Ishikawa (cell line): ENCODE measurements at regions not wholly inside any gene's neighbourhood (a gene's known extent, or its start where the extent isn't known, plus 50 kb on each side); places are given as distances from the start of the nearest gene placed in this dataset.

Source experiments
- CEBPB ChIP-seq: IDR thresholded peaks from 2 replicates; pipeline ENCODE4 v1.6.1; 2012
- CREB1 ChIP-seq: IDR thresholded peaks from 2 replicates; pipeline ENCODE4 v1.6.1; 2012; ENCODE audit warnings: low read depth
- EGR1 ChIP-seq: IDR thresholded peaks from 2 replicates; pipeline ENCODE4 v1.6.1; 2012
- EP300 ChIP-seq: IDR thresholded peaks from 2 replicates; pipeline ENCODE4 v1.6.1; 2012; ENCODE audit warnings: borderline replicate concordance
- FOXM1 ChIP-seq: IDR thresholded peaks from 2 replicates; pipeline ENCODE4 v1.6.1; 2012; ENCODE audit warnings: low read depth, borderline replicate concordance
- MAX ChIP-seq: IDR thresholded peaks from 2 replicates; pipeline ENCODE4 v1.6.1; 2012
- NFIC ChIP-seq: IDR thresholded peaks from 2 replicates; pipeline ENCODE4 v1.6.1; 2012
- RAD21 ChIP-seq: IDR thresholded peaks from 2 replicates; pipeline ENCODE4 v1.6.1; 2012; ENCODE audit warnings: low read depth
- REST ChIP-seq: IDR thresholded peaks from 2 replicates; pipeline ENCODE4 v1.6.1; 2012; ENCODE audit warnings: low read depth, mild to moderate bottlenecking
- TAF1 ChIP-seq: IDR thresholded peaks from 2 replicates; pipeline ENCODE4 v1.6.1; 2012; ENCODE audit warnings: low read depth, mild to moderate bottlenecking
- TCF12 ChIP-seq: IDR thresholded peaks from 2 replicates; pipeline ENCODE4 v1.6.1; 2012; ENCODE audit warnings: low read depth
- TEAD4 ChIP-seq: IDR thresholded peaks from 2 replicates; pipeline ENCODE4 v1.6.1; 2012
- USF1 ChIP-seq: IDR thresholded peaks from 2 replicates; pipeline ENCODE4 v1.6.1; 2012
- YY1 ChIP-seq: IDR thresholded peaks from 2 replicates; pipeline ENCODE4 v1.6.1; 2012; ENCODE audit warnings: low read depth
- ZBTB7A ChIP-seq: IDR thresholded peaks from 2 replicates; pipeline ENCODE4 v1.6.1; 2012; ENCODE audit warnings: low read depth

- TF ChIP-seq CEBPB (no peak), TAF1 (no peak), CREB1 (no peak), RAD21 (no peak), YY1 (no peak), USF1 (no peak), ZBTB7A (no peak), FOXM1 (no peak), NFIC (no peak), EP300 (no peak)
Observed at GRCh38 chr5:58240322-58240721, 219.6 kb downstream of the PLK2 start.

GRCh38 chr5:58239731-58240130, 220.2 kb downstream of the PLK2 start:
- TF ChIP-seq CEBPB (no peak), ZBTB7A (no peak), USF1 (no peak), FOXM1 (no peak), YY1 (no peak), TEAD4 (no peak), MAX (no peak), EGR1 (no peak), TAF1 (no peak), RAD21 (no peak), NFIC (no peak), CREB1 (no peak), TCF12 (no peak), REST (no peak), EP300 (no peak)

- TF ChIP-seq FOXM1 = no peak
- no peak for TF ChIP-seq CREB1
- no peak for TF ChIP-seq USF1
- no peak for TF ChIP-seq RAD21
- no peak for TF ChIP-seq TAF1
- TF ChIP-seq TCF12 = no peak
- TF ChIP-seq EP300 = no peak
- TF ChIP-seq NFIC = no peak
- no peak for TF ChIP-seq EGR1
- TF ChIP-seq YY1 = no peak
- no peak for TF ChIP-seq CEBPB
- TF ChIP-seq MAX = no peak
- no peak for TF ChIP-seq TEAD4
- TF ChIP-seq ZBTB7A = no peak
- TF ChIP-seq REST = no peak
Observed at GRCh38 chr5:58239045-58239444, 220.8 kb downstream of the PLK2 start.

GRCh38 chr5:58236498-58236897, 223.4 kb downstream of the PLK2 start:
- TF ChIP-seq RAD21 (no peak), FOXM1 (no peak), TEAD4 (no peak), YY1 (no peak), NFIC (no peak), TCF12 (no peak), ZBTB7A (no peak), MAX (no peak), CEBPB (no peak), CREB1 (no peak), REST (no peak), TAF1 (no peak), USF1 (no peak), EP300 (no peak), EGR1 (no peak)
